Activated T-cell treated with anti-CD3 and anti-CD28 coated beads, Interleukin-2, amount 50 U/mL, for 48 hours (primary cell): ENCODE measurements at regions not wholly inside any gene's neighbourhood (a gene's known extent, or its start where the extent isn't known, plus 50 kb on each side); places are given as distances from the start of the nearest gene placed in this dataset.
"Not testable (repeated sequence)": the region's sequence is repeated elsewhere in the genome, so short reads cannot be mapped to it uniquely, and the experiment has no call there.

Source experiments
- DNase-seq, 2 experiments: peaks; one replicate each; pipeline ENCODE4 v3.0.0-alpha.2; 2020

GRCh38 chr4:155037031-155037430, 171.4 kb upstream of the NPY2R start:
- DNase-seq = no peak

DNA sequence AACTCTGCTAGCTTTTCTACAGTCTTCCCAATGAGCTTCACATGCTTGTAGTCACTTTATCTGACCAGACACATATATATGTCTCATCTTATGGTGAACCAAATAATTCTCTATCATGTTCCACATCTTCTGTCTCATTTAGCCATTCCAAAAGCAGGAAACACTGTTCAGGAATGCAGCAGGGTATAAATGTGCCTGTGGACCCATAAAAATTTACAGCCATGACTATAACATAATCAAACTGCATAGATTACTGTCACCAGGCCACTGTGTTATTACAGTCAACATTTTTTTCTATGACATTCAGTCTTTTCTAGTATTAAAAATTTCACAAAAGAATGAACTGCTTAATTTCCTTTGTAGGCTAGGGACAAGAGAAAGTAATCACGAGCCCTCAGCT, 170.0 kb upstream of the NPY2R start:
- DNase-seq = no peak

GRCh38 chr4:155039162-155039561, 169.3 kb upstream of the NPY2R start:
- DNase-seq = no peak

DNA sequence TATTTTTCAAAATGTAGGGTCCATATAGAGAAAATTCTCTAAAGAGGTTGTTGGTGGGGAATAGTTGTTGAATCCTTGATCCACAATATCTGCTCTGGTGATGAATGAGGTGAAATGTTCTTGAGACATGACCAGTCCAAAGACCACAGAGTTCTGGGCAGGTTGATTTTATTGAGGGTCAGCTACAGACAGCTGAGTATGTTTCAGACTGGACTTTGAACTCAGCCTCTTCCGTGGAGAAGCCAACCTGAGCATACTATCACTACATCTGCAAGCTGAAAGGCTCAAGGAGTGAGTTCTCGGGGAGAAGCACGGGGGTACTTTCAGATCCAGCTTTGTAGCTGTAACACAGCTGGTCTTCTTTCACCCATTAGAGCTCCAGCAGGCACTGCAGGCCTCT, 168.4 kb upstream of the NPY2R start:
- no peak for DNase-seq

DNA sequence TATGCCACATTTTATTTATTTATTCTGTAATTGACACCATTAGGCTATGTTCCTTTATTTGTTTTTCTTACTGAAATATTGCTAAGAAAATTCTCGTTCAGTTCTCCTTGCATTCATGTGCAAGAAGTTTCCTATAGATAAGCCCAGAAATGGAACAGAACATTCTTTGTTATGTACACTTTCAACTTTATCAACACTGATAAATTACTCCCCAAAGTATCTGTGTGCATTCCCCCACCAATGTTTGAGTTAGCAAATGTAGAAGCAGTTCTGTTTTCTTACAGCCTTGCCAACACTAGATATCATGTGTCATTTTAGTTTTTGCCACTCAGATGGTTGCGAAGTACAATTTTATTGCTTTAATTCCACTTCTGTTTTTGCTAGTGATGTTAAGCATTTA, 166.4 kb upstream of the NPY2R start:
- no peak for DNase-seq

GRCh38 chr4:155044251-155044650, 164.2 kb upstream of the NPY2R start:
- DNase-seq = not testable (repeated sequence)

DNA sequence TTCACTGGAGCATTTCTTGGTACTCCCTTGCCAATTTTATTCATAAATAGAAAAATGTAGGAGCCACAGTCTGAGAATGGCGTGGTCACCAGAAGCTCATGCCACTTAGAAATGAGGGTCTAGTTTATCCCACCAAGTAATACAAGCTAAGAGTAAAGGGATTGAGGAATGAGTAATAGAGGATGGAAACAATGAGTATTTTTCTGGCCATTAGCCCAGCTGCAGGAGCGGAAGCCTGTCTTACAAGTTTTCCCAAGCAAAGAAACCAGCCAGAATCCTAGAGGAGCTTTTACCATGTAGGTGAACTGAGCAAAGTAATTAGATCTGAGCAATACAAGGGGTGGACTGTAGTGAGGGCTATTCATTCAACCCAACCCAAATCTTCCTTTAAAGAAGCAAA, 160.7 kb upstream of the NPY2R start:
- DNase-seq = no peak

DNA sequence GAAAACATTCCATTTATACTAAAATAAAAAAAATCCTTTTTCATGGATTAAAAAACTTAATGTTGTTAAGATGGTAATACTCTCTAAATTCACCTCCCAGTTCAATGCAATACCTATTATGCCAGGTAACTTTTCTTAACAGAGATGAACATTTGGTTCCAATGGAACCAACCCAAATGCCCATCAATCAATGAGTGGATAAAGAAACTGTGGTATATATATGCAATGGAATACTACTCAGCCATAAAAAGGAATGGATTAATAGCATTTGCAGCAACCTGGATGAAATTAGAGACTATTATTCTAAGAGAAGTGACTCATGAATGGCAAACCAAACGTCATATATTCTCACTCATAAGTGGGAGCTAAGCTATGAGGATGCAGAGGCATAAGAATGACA, 154.4 kb upstream of the NPY2R start:
- DNase-seq = not testable (repeated sequence)

- no peak for DNase-seq
Measured at GRCh38 chr4:155060419-155060818, 148.0 kb upstream of the NPY2R start.

- no peak for DNase-seq
Measured at GRCh38 chr4:155060873-155061272, 147.6 kb upstream of the NPY2R start.

GRCh38 chr4:155062948-155063347, 145.5 kb upstream of the NPY2R start:
- no peak for DNase-seq

GRCh38 chr4:155064934-155065333, 143.5 kb upstream of the NPY2R start:
- not testable (repeated sequence) for DNase-seq

- no peak for DNase-seq
Measured at GRCh38 chr4:155066871-155067270, 141.6 kb upstream of the NPY2R start.

DNA sequence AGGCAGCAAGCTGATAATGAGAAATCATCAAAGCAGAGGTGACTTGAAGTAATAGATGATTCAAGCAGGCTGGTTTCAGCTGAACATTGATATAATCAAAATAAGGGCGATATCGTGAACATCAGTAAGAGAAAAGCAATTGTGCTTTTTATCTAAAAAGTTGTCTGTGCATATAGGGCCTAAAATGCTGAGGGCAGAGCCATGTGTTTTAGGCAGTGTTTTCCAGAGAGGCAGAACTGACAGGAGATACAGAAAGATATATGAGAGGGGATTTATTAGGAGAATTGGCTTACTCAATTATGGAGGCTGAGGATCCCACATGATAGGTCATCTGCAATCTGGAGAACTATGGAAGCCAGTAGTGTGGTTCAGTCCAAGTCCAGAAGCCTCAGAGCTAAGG, 136.5 kb upstream of the NPY2R start:
- DNase-seq = no peak

GRCh38 chr4:155072417-155072816, 136.0 kb upstream of the NPY2R start:
- DNase-seq = no peak

GRCh38 chr4:155073852-155074251, 134.6 kb upstream of the NPY2R start:
- DNase-seq = no peak

DNA sequence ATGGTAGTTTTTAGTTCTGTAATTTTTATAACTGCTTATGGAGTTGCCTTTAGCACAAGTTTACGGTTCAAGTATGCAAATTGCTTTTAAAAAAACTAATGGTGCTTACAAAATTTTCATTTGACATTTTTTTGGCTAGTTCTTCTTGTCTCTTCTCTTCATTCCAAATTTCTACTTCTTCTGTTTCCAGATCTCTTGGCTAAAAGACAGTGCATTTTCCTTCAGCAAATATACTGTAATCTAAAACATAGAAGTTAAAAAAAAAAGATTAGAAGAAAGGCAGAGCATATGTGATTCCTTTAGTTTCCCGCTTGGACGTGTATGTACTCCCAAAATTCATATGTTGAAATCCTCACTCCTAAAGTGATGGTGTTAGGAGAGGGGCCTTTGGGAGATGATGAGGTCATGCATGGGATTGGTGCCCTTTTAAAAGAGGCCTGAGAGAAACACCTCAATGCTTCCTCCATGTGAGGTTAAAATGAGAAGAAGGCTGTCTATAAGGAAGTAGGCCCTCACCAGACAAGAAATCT, 132.1 kb upstream of the NPY2R start:
- no peak for DNase-seq

- DNase-seq = no peak
Measured at GRCh38 chr4:155077452-155078229, 130.8 kb upstream of the NPY2R start.

GRCh38 chr4:155079871-155080270, 128.6 kb upstream of the NPY2R start:
- DNase-seq = no peak

DNA sequence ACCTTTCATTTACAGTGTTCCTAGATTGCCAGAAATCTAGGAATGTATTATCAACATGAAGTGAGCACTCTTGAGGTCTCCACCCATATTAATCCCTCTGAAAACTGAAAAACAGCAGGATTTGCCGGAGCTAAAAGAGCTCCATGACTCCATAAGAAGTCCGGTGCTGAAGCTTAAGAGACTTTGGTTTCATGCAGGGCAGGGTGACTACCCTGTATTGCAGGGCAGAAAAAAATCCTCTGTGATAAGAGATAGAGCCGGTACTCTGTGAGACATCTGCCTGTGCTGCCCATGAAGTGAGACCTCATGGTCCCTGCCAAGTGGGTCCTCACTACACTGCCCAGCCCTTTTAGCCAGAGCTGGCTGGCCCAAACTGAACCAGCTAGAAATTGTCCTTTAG, 127.2 kb upstream of the NPY2R start:
- no peak for DNase-seq

DNA sequence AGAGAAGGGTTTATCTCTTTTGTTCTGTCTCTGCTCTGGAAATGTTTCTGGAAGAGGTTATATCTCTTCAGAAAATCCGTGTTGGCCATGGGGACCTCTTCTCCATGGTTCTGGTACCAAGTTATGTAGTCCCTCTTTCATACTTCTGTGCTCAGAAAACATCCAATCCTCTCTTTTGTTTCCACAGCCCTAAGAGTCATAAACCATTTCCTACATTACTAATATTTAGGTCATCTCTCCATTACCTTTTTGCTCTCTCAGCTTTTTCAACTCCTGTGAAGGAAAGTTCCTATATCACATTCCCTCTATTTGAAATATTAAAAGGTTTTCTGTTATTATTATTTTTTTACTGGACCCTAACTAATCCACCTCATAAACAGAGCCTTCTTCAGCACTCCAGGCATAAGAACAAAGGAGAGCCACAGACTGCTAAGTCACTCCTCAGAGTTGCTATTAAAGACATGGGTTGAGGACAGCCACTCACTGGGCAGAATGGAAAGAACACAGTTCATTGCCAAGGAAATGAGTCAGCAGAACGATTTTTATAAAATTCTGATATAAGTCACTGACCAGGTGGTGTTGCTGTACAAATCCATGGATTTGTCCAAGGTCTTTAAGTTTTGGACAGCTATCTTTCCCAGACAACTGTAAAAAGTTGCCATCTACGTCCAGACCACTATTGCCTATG, 122.4 kb upstream of the NPY2R start:
- no peak for DNase-seq

DNA sequence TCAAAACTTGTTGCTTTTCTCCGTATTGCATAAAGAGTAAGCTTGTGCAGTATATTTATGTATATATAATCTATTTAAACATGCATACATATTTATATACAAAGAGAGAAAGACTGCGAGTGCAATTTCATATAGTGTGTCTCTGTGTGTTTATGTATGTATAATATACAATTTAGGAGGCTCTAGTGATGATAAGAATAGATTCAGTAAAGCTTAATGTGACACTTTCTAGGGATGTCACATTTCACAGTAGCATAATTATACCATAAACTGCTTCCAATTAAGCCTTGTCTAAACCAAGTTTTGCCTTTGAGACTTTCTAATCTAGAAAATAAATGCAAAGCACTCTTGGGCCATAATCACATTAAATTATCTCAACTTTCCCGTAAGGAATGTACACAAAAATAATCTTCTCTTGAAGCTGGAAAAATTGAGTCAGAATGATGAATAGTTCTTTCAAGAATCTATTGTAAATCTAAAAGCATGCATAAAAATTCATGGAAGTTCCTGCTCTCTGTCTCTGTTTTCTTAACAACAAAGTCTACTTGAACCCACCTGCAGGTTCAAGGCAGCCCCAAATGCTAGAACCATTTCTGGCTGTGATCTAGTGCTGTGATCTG, 114.1 kb upstream of the NPY2R start:
- DNase-seq = no peak

DNA sequence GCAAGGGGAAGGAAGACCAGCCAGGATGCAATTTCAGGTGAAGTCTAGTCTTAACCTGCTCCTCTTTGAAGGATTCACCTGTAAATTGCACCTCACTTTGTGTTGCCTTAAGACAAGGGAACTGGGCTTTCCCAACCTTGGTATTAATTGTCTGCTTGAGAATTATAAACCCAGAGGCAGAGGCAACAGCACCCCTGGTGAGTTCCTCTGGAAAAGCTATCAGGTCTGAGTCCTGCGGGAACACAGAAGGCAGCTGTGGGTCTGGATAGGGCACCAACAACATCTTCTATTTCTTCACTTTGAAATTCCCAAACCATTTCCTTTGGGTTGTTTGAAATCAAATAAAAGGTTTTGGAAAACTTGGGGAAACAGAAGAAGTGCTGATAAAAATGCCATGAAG, 109.2 kb upstream of the NPY2R start:
- DNase-seq = no peak

GRCh38 chr4:155106629-155107028, 101.8 kb upstream of the NPY2R start:
- DNase-seq = no peak
